Urothelium cell line (cell line): ENCODE measurements at regions not wholly inside any gene's neighbourhood (a gene's known extent, or its start where the extent isn't known, plus 50 kb on each side); places are given as distances from the start of the nearest gene placed in this dataset.

ENCODE experiments used
- DNase-seq: peaks from one replicate; pipeline ENCODE4 v3.0.0; 2011; ENCODE audit warnings: low spot score, mixed read lengths
- FAIRE-seq: peaks from 2 replicates; lab custom pipeline; 2011; peaks lifted over from hg19 to GRCh38; lab: Jason Lieb, UNC

DNA sequence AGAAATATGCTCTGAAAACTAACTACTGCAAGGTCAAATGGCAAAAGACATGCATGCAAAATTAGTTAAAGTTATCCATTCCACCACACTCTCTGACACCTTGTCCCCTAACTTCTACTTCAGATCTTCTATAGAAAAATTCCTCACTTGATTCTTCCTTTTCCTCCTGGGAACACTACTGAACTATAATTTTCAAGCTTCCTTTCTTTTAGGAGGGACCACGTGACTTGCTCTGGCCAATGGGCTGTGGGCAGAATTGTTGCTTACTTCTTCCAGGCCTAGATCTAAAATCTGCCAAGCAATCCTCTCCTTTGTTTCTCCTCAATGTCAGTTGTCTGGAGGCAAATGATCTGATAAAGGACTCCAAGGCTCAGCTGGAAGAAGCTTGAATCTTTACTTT lies 441.0 kb downstream of the CDK5RAP2 start:
- DNase-seq = no peak
- no peak for FAIRE-seq

DNA sequence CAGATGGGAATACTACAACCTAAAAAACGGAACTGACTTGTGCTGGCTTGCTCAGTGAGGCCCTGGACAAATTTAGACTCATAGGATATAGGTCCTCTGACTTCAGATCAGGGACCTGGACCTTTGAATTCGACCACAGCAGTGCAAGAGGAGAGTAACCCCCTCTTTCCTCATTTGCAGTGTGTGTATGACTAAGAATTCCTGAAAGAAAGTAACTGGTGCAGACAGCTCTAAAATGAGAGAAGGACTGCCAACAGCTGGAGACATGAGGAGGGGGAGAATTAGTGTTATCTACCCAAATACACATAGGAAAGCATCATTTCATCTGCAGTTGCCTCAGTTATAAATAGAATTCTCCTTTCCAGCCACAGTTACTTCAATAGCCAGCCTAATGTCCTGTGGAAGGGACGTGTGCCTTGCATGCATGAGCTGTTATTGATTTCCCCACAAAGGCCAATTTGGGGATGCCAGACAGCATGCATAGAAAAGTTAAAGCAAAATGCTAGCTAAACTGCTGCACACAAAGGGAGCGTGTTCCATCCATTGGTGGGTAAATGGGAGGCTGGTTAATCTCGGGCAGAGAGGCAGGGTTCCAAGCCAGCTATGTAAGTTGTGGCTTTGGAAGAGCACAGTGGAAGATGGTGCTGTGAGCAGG lies 442.7 kb downstream of the CDK5RAP2 start:
- no peak for FAIRE-seq

DNA sequence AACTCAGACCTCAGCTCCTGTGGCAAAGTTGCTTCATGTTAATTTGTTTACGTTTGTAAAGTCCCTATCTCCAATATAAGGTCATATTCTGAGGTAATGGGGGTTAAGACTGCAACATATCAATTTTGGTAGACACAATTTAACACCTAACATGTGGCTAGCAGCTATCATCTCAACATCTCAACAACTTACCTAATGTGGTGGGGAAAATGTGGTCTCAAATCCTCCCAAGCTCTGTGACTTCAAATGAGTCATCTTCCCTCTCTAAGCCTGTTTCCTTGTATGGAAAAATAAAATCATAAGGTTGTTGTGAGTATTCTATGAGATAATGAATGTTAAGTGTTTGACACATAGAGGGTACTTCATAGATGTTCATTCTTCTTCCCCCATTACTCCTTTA lies 443.3 kb downstream of the CDK5RAP2 start:
- no peak for FAIRE-seq

More for the DNA sequence above, 442.7 kb downstream of the CDK5RAP2 start:
- no peak for DNase-seq

DNA sequence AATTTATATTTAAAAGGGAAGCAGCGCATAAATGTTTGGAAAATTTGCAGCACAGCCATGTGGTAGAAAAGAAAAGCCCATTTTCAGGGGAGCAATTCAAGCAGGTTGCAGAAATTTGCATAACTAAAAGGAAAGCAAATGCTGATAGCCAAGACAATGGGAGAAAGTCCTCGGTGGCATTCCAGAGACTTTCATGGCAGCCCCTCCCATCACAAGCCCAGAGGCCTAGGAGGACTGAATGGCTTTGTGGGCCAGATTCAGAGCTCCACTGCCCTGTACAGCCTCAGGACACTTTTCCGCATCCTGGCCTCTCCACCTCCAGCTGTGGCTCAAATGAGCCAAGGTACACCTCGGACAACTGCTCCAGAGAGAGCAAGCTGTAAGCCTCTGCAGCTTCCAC lies 462.9 kb downstream of the CDK5RAP2 start:
- no peak for FAIRE-seq
- no peak for DNase-seq

More for the DNA sequence above, 443.3 kb downstream of the CDK5RAP2 start:
- DNase-seq = no peak

DNA sequence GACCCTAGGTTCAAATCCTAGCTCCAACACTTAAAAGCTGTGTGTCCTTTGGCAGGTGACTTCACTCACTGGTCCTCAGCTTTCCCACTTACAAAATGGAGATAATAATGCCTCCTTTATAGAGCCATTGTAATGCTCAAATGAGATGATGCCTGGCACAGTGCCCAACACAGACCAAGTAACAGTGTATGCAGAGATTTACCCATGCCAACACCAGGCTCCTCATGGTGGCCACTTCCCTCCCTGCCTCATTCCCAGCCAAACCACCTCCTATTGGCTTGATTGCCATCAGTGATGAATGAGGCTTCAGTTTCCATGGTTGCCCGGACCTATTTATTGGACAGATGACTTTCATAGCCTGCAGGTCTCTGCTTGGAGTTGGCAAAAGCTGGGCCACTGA lies 469.4 kb downstream of the CDK5RAP2 start:
- no peak for DNase-seq

DNA sequence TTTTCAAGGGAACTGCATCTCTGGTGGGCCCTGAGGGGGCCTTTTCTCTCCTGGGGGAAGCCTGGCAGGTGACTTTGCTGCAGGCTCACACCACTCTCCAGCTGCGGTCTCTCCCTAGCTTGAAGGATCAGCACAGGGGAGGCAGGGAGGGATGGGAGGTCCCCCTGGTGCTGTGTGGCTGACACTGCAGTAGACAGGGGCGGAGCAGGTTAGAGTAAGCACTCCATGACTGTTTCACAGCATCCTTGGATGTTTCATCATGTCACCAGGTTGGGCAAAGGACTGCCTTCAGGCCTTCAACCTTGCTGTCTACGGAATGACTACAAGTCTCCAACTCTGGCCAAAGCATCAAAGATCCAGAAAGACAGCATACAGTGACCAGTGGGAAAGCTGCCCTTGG lies 470.7 kb downstream of the CDK5RAP2 start:
- peak; percentile 21 for DNase-seq
- FAIRE-seq = no peak

More for the DNA sequence above, 469.4 kb downstream of the CDK5RAP2 start:
- FAIRE-seq = no peak

DNA sequence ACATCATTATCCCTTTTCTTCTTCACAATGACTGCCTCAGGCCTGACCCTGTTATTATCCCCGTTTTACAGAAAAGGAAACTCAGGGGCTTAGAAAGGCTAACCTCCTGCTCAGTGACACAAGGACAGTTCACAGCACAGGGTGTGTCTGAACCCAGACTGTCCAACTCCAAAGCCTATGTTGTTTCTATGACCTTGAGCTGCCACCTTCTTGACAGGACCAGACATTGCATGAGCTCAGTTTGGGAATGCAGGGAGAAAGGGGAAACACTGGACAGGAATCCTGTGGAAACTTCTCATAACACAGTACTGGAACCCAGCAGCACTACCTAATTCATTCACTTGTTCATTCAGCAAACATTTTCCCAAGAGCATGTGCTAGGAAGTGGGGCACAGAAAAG lies 472.8 kb downstream of the CDK5RAP2 start:
- FAIRE-seq = no peak
- no peak for DNase-seq

DNA sequence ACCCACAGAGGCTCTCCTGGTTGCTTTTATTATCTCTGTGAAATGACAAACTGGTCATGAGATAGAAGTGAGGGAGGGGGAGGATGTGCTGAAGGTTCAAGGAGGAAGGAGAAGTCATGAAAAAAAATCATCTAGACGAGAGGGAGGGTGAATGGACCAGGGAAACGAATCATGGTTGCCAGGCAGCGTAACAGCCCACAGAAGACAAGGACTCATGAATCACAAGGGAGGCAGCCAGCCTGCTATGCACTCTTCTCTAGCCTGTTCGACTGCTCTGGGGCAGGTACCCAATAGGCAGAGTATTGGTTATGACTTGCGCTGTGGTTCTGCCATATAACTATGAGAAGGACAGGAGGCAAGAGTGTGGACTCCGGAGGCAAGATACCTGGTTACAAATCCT lies 475.2 kb downstream of the CDK5RAP2 start:
- DNase-seq (no peak), FAIRE-seq (no peak)

DNA sequence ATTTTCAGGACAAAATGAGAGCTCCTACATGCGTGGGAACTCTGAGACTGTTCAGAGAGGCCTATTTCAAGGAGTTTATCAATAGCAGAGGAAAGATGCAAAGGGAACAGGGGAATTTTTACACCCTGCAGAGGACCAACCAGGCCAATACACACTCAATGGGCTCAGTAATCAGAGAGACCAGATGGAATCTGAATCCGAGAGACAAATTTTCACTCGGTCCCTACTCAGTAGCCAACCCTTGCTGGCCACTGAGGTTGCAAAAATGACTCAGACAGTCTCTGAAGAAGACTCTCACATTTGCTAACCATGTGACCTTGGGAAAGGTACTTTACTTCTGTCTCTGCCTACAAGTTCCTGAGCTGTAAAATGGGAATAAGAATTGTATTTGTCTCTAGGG lies 479.4 kb downstream of the CDK5RAP2 start:
- FAIRE-seq = no peak
- DNase-seq = no peak

DNA sequence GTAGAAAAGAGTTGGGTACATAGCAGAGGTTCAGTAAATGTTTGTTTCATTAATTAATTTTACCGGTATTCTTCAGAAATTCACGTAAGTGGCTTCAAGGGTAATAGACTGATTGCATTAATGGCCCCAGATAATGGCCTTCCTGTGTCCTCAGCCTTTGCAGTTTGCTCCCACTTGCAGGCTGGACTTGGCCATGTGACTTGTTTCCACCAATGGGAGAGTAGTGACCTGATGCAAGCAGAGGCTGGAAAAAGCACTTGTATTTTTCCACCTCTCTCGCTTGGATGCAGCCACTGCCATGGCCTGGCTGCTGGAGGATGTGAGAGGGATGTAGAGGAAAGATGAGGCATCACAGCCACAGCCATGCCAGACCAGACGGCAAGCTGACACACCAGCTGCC lies 480.9 kb downstream of the CDK5RAP2 start:
- FAIRE-seq = no peak

DNA sequence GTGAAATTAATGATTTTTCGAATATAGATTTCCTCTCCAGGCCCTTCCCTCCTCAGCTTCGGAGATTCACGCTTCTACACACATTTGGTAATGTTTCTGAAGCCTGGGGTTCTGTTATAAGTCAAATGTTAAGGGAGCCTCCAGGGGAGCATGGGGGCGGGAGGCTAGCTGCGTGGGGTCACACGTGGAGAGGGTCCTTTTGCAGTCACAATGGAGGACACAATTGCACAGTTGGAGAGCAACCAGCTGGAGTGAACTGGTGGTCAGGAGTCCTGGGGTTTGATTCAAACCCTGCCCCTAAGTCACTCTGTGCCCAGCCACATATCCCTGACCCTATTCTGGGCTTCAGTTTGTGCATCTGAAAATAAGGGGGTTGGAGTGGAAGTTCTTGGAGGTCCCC lies 481.4 kb downstream of the CDK5RAP2 start:
- DNase-seq (no peak), FAIRE-seq (no peak)

More for the DNA sequence above, 480.9 kb downstream of the CDK5RAP2 start:
- DNase-seq = no peak

DNA sequence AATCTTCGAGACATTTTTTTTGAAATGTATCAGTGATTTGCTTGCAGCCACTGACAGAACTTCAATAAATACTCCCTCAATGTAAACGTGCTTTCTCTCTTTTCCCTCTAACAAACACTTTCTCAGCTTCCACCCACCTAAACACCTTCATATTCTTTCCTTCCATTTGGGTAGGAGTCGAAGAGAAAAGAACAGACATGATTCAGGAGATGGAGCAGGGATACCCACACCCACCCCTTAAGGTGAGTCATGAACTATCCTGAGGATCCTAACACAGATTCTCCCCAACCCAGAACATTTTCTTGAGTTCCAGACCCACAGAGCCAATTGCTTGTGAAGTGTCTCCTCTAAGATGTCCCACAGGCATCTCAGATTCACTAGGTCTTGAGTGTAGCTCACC lies 488.8 kb downstream of the CDK5RAP2 start:
- DNase-seq (no peak), FAIRE-seq (no peak)

DNA sequence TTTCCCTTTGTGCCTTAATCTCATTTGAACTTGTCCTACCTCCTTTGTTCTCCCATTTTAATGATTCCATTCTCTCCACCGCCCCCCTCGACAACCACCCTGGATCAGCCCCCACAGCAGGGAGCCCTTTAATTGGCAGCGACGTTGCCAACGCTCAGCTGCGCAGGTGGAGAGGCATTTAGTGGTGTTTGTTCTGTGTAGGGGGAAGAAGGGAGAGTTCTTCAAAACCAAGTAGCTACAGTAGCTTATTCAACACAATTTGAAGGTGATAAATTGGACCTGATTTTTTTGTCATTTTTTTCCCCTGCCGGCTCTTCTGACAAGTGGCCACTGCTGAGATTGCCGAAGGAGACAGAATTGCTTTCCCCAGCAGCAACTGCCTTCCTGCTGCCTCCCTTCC lies 499.1 kb downstream of the CDK5RAP2 start:
- FAIRE-seq (no peak), DNase-seq (no peak)

DNA sequence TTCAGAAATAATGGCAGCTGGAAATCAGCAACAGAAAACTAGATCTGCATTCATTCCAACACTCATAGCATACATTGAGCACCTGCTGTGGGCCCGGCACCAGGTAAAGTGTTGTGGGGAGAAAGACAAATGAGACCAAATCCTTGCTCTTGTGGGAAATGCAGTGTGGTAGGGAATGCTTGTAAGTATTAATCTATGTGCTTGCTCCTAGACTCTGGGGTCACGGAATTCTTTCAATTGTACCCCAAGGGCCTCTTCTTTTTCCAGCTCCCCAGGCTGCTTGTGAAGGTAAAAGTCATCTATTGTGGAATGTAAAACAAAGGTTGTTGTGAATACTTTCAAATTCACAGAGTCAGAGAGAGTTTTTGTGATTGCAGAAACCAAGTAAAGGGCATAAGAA lies 501.9 kb downstream of the CDK5RAP2 start:
- no peak for FAIRE-seq
- no peak for DNase-seq

DNA sequence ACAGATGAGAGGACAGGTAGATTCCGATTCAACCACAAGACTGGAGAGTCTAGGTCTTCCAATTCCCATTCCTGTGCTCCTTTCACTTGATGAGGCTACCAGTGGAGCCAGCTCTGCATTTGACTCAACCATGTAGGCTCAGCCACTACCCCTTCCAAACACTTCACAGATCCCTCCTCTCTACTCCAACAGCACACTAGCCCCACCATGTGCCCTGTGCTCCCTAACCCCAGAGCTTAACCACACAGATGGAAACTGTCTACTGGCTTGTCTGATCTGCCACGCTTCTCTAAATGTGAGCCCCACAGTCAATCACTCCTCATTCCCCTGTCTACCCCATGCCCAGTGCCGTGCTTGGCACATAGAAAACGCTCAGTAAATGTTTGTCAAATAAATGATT lies 508.2 kb downstream of the CDK5RAP2 start:
- FAIRE-seq = no peak
- no peak for DNase-seq

DNA sequence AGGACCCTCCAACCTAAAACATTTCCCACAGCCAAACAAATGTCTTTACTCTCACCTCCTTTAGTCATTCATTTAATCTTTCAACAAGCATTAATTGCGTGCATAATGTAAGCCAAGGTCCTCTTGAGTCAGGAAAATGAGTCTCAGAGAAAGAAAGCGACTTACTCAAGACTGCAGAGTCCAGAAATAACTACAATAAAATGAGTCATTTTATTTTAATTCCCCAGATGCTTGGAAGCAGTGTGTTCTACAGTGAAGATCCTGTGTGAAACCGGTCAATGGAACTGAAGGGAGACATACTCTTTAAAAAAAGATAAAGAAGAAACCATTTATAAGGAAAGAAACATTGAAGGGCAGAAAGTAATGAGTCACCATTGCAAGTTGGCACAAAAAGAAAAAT lies 513.7 kb downstream of the CDK5RAP2 start:
- FAIRE-seq (no peak), DNase-seq (peak; percentile 10)

DNA sequence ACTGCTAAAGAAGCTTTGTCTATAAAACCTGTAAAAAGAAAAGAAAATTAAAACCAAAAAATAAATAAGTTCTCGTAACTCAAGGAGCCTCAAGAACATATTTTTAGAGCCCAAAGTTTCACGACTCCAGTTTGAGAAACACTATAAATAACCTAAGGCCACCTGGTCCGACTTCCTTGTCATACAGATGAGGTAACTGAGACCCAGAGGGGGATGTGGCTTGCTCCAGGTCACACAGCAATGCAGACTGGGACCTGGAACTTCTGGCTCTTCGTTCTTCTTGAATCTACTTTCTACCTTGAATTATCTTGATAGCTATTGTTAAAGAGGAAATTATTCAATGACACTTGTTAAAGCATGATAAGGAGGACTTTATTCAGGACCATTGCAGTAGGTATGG lies 514.8 kb downstream of the CDK5RAP2 start:
- FAIRE-seq = no peak
- DNase-seq = no peak

DNA sequence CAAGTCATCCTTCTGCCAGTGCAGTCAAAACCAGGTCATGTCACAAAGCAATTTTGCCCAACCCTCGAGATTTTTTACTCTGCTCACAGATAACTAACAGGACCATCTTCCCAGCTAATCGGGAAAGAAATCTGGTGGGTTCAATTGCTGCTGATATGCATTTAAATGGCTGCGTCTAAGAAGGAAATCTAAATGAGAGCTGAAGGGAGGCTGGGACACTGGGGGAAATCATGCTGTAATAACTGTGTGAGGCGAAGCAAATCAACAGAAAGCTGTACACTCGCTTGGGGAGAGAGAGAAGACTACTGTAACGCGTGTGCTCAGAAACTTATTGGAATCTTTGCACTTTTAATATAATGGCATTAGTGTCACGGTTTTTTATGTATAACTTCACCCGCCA lies 535.0 kb downstream of the CDK5RAP2 start:
- FAIRE-seq (no peak), DNase-seq (no peak)

DNA sequence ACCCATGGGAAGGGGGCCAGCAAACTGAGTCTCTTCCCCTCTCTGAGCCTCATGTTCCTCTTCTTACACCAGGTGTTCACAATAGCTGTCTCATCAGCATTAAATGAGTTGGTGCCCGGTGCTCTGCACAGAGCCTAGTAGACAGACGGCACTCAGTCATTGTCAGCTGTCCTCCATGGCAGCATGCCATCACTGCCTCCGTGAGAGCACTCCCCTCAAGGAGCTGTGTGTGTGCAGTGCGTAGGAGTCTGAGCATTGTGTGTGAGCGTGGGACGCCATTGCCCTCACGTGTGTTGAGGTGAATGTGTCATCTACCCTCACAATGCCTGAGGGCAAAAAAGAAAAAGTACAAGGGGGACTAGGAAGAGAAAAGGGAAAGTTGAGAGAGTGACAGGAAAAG lies 536.5 kb downstream of the CDK5RAP2 start:
- peak; percentile 20 for DNase-seq
- no peak for FAIRE-seq

DNA sequence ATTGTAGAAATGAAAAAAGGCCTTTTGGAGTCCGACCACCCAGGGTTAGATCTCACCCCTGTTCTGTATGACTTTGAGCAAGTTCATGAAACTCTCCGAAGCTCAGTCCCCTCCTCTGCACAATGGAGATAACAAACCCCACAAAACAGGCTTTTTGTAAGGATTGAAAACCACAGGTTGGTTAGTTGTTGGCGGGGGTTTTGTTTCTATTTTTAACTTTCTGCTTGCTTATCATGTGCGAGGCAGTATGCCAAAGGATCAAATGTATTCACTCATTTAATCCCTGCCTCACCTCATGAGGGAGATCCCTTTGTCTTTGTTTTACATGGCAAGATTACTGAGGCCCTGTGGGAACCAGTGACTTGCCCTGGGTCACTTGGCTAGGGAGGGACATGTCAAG lies 539.1 kb downstream of the CDK5RAP2 start:
- DNase-seq (no peak), FAIRE-seq (no peak)

DNA sequence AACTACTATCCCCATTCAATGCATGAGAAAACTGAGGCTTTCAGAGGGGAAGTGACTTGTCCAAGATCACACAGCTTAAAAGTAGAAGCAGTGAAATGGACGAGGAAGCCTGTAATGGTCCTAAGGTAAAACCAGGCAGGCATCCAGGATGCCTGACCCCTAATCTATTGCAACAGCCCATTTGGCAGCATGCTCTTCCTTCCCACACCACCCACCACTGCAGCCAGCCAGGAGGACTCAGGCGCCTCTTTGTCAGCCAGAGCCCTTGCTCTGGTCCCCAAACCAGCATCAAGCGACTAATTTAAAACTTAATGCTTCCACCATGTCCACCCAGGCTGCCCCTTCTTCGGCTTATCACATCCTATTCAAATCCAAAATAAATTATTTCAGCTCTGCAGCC lies 541.6 kb downstream of the CDK5RAP2 start:
- DNase-seq (no peak), FAIRE-seq (no peak)

DNA sequence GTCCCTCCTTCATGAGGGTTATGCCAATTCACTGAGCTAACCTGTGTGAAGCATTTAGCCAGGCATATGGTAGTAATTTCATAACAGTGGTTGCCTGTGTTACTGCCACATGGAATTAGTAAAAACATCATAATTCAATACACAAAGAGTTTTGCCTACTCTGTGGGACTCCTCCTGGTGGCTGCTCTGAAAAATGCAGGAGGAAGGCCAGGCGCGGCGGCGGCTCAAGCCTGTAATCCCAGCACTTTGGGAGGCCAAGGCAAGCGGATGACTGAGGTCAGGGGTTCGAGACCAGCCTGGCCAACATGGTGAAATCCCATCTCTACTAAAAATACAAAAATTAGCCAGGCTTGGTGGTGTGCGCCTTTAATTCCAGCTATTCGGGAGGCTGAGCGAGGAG lies 547.3 kb downstream of the CDK5RAP2 start:
- FAIRE-seq = no peak
- no peak for DNase-seq

DNA sequence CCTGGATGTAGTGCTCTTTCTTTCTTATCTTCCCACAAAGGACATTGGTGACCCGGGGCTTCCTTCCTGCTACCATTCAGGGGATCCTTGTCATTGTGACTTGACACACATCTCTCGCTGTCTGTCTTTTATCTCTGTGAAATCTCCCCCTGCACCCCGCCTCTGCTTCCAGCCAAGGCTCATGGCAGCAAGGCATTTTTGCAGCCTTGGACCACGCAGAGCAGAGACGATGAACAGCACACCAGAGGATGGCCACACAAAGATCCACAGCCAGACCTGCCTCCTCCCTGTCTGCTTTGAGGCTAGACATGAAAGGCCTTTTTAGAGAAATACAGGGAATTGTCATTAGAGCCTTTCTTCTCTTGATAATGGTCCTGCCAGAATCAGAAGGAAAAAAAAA lies 549.1 kb downstream of the CDK5RAP2 start:
- DNase-seq (no peak), FAIRE-seq (no peak)
